Naive thymus-derived CD4-positive, alpha-beta T cell (primary cell): ENCODE measurements at regions not wholly inside any gene's neighbourhood (a gene's known extent, or its start where the extent isn't known, plus 50 kb on each side); places are given as distances from the start of the nearest gene placed in this dataset.

ENCODE experiments used
- ATAC-seq: fragments of 150-1000 bp; cut with Tn5 transposase; 2 replicates; pipeline ENCODE4 v1.10.0; 2021; ENCODE audit warnings: mild to moderate bottlenecking, moderate library complexity
- CTCF ChIA-PET: fragments of 350-600 bp; sonication (Branson Sonifier 250); formaldehyde crosslinking; loops from one replicate; lab custom pipeline; 2021; ENCODE audit warnings: antibody characterized with exemption; lab: Charles Lee
- POLR2A ChIA-PET: fragments of 350-600 bp; sonication (Branson Sonifier 250); formaldehyde crosslinking; loops from one replicate; lab custom pipeline; 2021; ENCODE audit warnings: antibody characterized with exemption, inconsistent platforms; lab: Charles Lee
- DNase-seq, 9 donors: peaks; one replicate each; pipeline versions ENCODE4 v3.0.0 to v3.0.0-alpha.2; 2020 to 2022; ENCODE audit warnings: mixed read lengths in 1 of 9
- H3K27ac ChIP-seq: one replicate; pipeline ENCODE4 v1.7.0; 2013; ENCODE audit warnings: mild to moderate bottlenecking, low read depth, low read length, moderate library complexity
- H3K27me3 ChIP-seq, 2 donors: one replicate each; pipeline ENCODE4 v1.7.0; 2013; ENCODE audit warnings: low read length in 2 of 2, mild to moderate bottlenecking in 2 of 2, moderate library complexity in 2 of 2; ENCODE audit not compliant: control insufficient read depth in 2 of 2, insufficient read depth in 2 of 2
- H3K36me3 ChIP-seq, 3 experiments: 1 replicate in 2 of 3; 2 replicates in 1 of 3; pipeline ENCODE4 v1.7.0; 2013; ENCODE audit warnings: low read length in 3 of 3, mild to moderate bottlenecking in 3 of 3, moderate library complexity in 1 of 3; ENCODE audit not compliant: insufficient read depth in 3 of 3, control insufficient read depth in 2 of 3
- H3K4me1 ChIP-seq, 2 donors: one replicate each; pipeline ENCODE4 v1.7.0; 2013; ENCODE audit warnings: low read length in 2 of 2, mild to moderate bottlenecking in 2 of 2, moderate library complexity in 1 of 2; ENCODE audit not compliant: control insufficient read depth in 2 of 2, insufficient read depth in 2 of 2
- H3K4me3 ChIP-seq: 2 replicates; pipeline ENCODE4 v1.7.0; 2013; ENCODE audit warnings: mild to moderate bottlenecking, low read length
- H3K9me3 ChIP-seq, 3 experiments: 1 replicate in 2 of 3; 2 replicates in 1 of 3; pipeline ENCODE4 v1.7.0; 2013; ENCODE audit warnings: low read length in 3 of 3; ENCODE audit not compliant: control insufficient read depth in 2 of 3
- H3K27ac Mint-ChIP-seq, 9 donors: one replicate each; pipeline ENCODE4 v1.8.0; 2020 to 2022; ENCODE audit warnings: mixed read lengths in 9 of 9, mild to moderate bottlenecking in 8 of 9, moderate library complexity in 5 of 9, inconsistent platforms in 2 of 9
- H3K27me3 Mint-ChIP-seq, 5 donors: one replicate each; pipeline ENCODE4 v1.8.0; 2021 to 2022; ENCODE audit warnings: mixed read lengths in 5 of 5, mild to moderate bottlenecking in 1 of 5
- H3K36me3 Mint-ChIP-seq, 5 donors: one replicate each; pipeline ENCODE4 v1.8.0; 2020 to 2022; ENCODE audit warnings: mixed read lengths in 5 of 5, mild to moderate bottlenecking in 3 of 5, inconsistent platforms in 1 of 5
- H3K4me1 Mint-ChIP-seq, 7 donors: one replicate each; pipeline ENCODE4 v1.8.0; 2020 to 2022; ENCODE audit warnings: mixed read lengths in 7 of 7, mild to moderate bottlenecking in 3 of 7, inconsistent platforms in 1 of 7
- H3K4me3 Mint-ChIP-seq, 10 donors: one replicate each; pipeline ENCODE4 v1.8.0; 2020 to 2022; ENCODE audit warnings: mild to moderate bottlenecking in 10 of 10, mixed read lengths in 10 of 10, moderate library complexity in 6 of 10, inconsistent platforms in 2 of 10
- H3K9me3 Mint-ChIP-seq, 11 donors: one replicate each; pipeline ENCODE4 v1.8.0; 2020 to 2022; ENCODE audit warnings: mixed read lengths in 11 of 11, mild to moderate bottlenecking in 4 of 11, inconsistent platforms in 1 of 11, moderate library complexity in 1 of 11
- intact Hi-C, 2 donors: fragments of 100-400 bp; cut with micrococcal nuclease; formaldehyde crosslinking; loops; one replicate each; pipeline ENCODE4 v1.15.1; 2023

DNA sequence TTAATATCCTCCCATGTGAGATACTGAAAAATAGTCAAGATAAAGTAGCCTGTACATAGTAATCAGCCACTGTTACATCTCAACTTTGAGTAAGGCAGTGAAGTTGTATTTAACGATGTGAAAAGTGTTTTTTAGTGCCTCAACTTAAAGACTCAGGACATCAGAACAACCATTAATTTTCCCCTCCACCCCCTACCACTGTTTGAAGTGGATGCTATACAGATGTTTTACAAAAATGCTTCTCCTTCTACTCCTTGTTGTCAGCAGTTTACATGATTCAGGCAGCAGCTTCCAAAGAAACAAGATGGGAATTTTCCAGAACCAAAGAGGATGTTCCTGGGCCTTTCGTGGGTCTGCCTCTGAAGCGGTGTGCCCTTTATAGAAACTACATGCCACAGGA, 143.6 kb downstream of the RPAP3 start:
- Histone ChIP-seq H3K27ac (no peak overlapping the region), H3K36me3 (no peaks in the 10 kb centered on the region), H3K4me1 (no peaks in the 10 kb centered on the region), H3K27me3 (no peaks in the 10 kb centered on the region), H3K4me3 (no peak overlapping the region), H3K9me3 (no peaks in the 10 kb centered on the region)
- intact Hi-C loops: no loop called here
- ATAC-seq (no peak), DNase-seq (no peak)
- Mint-ChIP-seq H3K27me3 (peaks cover 0 to 3% (median 0%) of the 10 kb centered on the region in 5 donors), H3K4me1 (peaks cover 0 to 2% (median 0%) of the 10 kb centered on the region in 7 donors), H3K36me3 (no peaks in the 10 kb centered on the region), H3K9me3 (peaks cover 0 to 4% (median 0%) of the 10 kb centered on the region in 11 donors), H3K27ac (no peak overlapping the region), H3K4me3 (no peak overlapping the region)
- CTCF ChIA-PET: interaction anchor here (0.7 kb wide), 1 partner anchor 10 kb away, joined by 5 read pairs; no protein-coding TSS in a partner anchor
- POLR2A ChIA-PET: no interaction called here

- Histone ChIP-seq H3K4me1 (no peaks in the 10 kb centered on the region), H3K4me3 (no peak overlapping the region), H3K27me3 (no peaks in the 10 kb centered on the region), H3K36me3 (no peaks in the 10 kb centered on the region), H3K27ac (no peak overlapping the region), H3K9me3 (no peaks in the 10 kb centered on the region)
- Mint-ChIP-seq H3K4me3 (no peak overlapping the region), H3K9me3 (peaks cover 0 to 4% (median 0%) of the 10 kb centered on the region in 11 donors), H3K27ac (peak overlapping the region in 1 of 9 donors; percentile 75), H3K4me1 (peaks cover 0 to 2% (median 0%) of the 10 kb centered on the region in 7 donors), H3K36me3 (no peaks in the 10 kb centered on the region), H3K27me3 (peaks cover 0 to 3% (median 0%) of the 10 kb centered on the region in 5 donors)
- intact Hi-C loops: no loop called here
- ChIA-PET CTCF (interaction anchor here (0.7 kb wide), 1 partner anchor 9 kb away, joined by 5 read pairs; no protein-coding TSS in a partner anchor), POLR2A (no interaction called here)
- no peak for DNase-seq
- no peak for ATAC-seq
Observed at GRCh38 chr12:47561746-47562145, 144.1 kb downstream of the RPAP3 start.

- CTCF ChIA-PET: no interaction called here
Observed at GRCh38 chr12:47560415-47560814, 145.4 kb downstream of the RPAP3 start.

GRCh38 chr12:47558625-47559345, 147.0 kb downstream of the RPAP3 start:
- H3K4me1 ChIP-seq: peaks cover 0 to 6% of the 10 kb centered on the region in 2 donors

More at GRCh38 chr12:47560415-47560814, 145.4 kb downstream of the RPAP3 start:
- DNase-seq: no peak
- Mint-ChIP-seq H3K27me3 (peaks cover 0 to 3% (median 0%) of the 10 kb centered on the region in 5 donors), H3K9me3 (peaks cover 0 to 6% (median 2%) of the 10 kb centered on the region in 11 donors), H3K36me3 (peaks cover 0 to 4% (median 0%) of the 10 kb centered on the region in 5 donors), H3K27ac (no peak overlapping the region), H3K4me1 (peaks cover 0 to 2% (median 0%) of the 10 kb centered on the region in 7 donors), H3K4me3 (no peak overlapping the region)
- no peaks in the 10 kb centered on the region for H3K4me1 ChIP-seq
- intact Hi-C loops: no loop called here
- no peaks in the 10 kb centered on the region for H3K9me3 ChIP-seq
- POLR2A ChIA-PET: no interaction called here
- H3K4me3 ChIP-seq: no peak overlapping the region
- no peak overlapping the region for H3K27ac ChIP-seq
- ATAC-seq: no peak
- no peaks in the 10 kb centered on the region for H3K27me3 ChIP-seq
- H3K36me3 ChIP-seq: no peaks in the 10 kb centered on the region

GRCh38 chr12:47557386-47557785, 148.4 kb downstream of the RPAP3 start:
- H3K27me3 ChIP-seq: no peaks in the 10 kb centered on the region
- no peaks in the 10 kb centered on the region for H3K36me3 ChIP-seq
- no peak for ATAC-seq
- no peak for DNase-seq
- H3K4me3 Mint-ChIP-seq: no peak overlapping the region
- H3K36me3 Mint-ChIP-seq: peaks cover 0 to 11% (median 4%) of the 10 kb centered on the region in 5 donors
- peaks cover 0 to 7% (median 0%) of the 10 kb centered on the region in 3 experiments for H3K9me3 ChIP-seq
- H3K27ac ChIP-seq: no peak overlapping the region
- H3K27ac Mint-ChIP-seq: no peak overlapping the region
- intact Hi-C loops: no loop called here
- peaks cover 0 to 6% of the 10 kb centered on the region in 2 donors for H3K4me1 ChIP-seq
- ChIA-PET POLR2A (no interaction called here), CTCF (no interaction called here)
- H3K9me3 Mint-ChIP-seq: peaks cover 3 to 27% (median 15%) of the 10 kb centered on the region in 11 donors
- peaks cover 0 to 13% (median 13%) of the 10 kb centered on the region in 7 donors for H3K4me1 Mint-ChIP-seq
- H3K27me3 Mint-ChIP-seq: peaks cover 0 to 3% (median 0%) of the 10 kb centered on the region in 5 donors
- H3K4me3 ChIP-seq: no peak overlapping the region

More at GRCh38 chr12:47558625-47559345, 147.0 kb downstream of the RPAP3 start:
- no peak for DNase-seq
- no peak overlapping the region for H3K27ac ChIP-seq
- CTCF ChIA-PET: no interaction called here
- intact Hi-C loops: no loop called here
- H3K9me3 ChIP-seq: no peaks in the 10 kb centered on the region
- Mint-ChIP-seq H3K4me3 (no peak overlapping the region), H3K9me3 (peaks cover 0 to 17% (median 8%) of the 10 kb centered on the region in 11 donors), H3K27me3 (peaks cover 0 to 3% (median 0%) of the 10 kb centered on the region in 5 donors), H3K27ac (no peak overlapping the region), H3K36me3 (peaks cover 0 to 4% (median 0%) of the 10 kb centered on the region in 5 donors), H3K4me1 (peaks cover 0 to 11% (median 9%) of the 10 kb centered on the region in 7 donors)
- POLR2A ChIA-PET: no interaction called here
- H3K27me3 ChIP-seq: no peaks in the 10 kb centered on the region
- no peak for ATAC-seq
- H3K36me3 ChIP-seq: no peaks in the 10 kb centered on the region
- H3K4me3 ChIP-seq: no peak overlapping the region

- ChIA-PET POLR2A (no interaction called here), CTCF (no interaction called here)
- no peaks in the 10 kb centered on the region for H3K27me3 ChIP-seq
- peaks cover 0 to 13% (median 13%) of the 10 kb centered on the region in 7 donors for H3K4me1 Mint-ChIP-seq
- DNase-seq (no peak), ATAC-seq (no peak)
- no peak overlapping the region for H3K27ac ChIP-seq
- intact Hi-C loops: no loop called here
- H3K27me3 Mint-ChIP-seq: peaks cover 0 to 3% (median 0%) of the 10 kb centered on the region in 5 donors
- H3K9me3 Mint-ChIP-seq: peaks cover 3 to 27% (median 15%) of the 10 kb centered on the region in 11 donors
- H3K36me3 ChIP-seq: no peaks in the 10 kb centered on the region
- H3K9me3 ChIP-seq: peaks cover 0 to 7% (median 0%) of the 10 kb centered on the region in 3 experiments
- H3K4me1 ChIP-seq: peaks cover 0 to 6% of the 10 kb centered on the region in 2 donors
- H3K36me3 Mint-ChIP-seq: peaks cover 0 to 11% (median 4%) of the 10 kb centered on the region in 5 donors
- H3K4me3 ChIP-seq: no peak overlapping the region
- H3K27ac Mint-ChIP-seq: peak overlapping the region in 1 of 9 donors; percentile 41
- no peak overlapping the region for H3K4me3 Mint-ChIP-seq
Observed at GRCh38 chr12:47556261-47557030, 149.4 kb downstream of the RPAP3 start.
